ENCODE measurements at regions not wholly inside any gene's neighbourhood (a gene's known extent, or its start where the extent isn't known, plus 50 kb on each side); places are given as distances from the start of the nearest gene placed in this dataset.
"Not testable (repeated sequence)": the region's sequence is repeated elsewhere in the genome, so short reads cannot be mapped to it uniquely, and the experiment has no call there.

GRCh38 chr6:14551601-14552000 is 434.0 kb downstream of the CD83 start:
- DNase-seq (ENCODE audit: low read depth, low spot score) = not testable (repeated sequence)

GRCh38 chr6:14552891-14553290 is 435.3 kb downstream of the CD83 start:
- DNase-seq (ENCODE audit: low read depth, low spot score) = no peak

GRCh38 chr6:14553515-14553914 is 435.9 kb downstream of the CD83 start:
- DNase-seq (ENCODE audit: low read depth, low spot score) = no peak

GRCh38 chr6:14555804-14556203 is 438.2 kb downstream of the CD83 start:
- no peak for DNase-seq (ENCODE audit: low read depth, low spot score)

GRCh38 chr6:14559746-14560536 is 442.4 kb downstream of the CD83 start:
- DNase-seq (ENCODE audit: low read depth, low spot score) = no peak

GRCh38 chr6:14561563-14561962 is 444.0 kb downstream of the CD83 start:
- DNase-seq (ENCODE audit: low read depth, low spot score) = not testable (repeated sequence)

- no peak for DNase-seq (ENCODE audit: low read depth, low spot score)
These were observed 450.3 kb downstream of the CD83 start for GRCh38 chr6:14567842-14568241.

- no peak for DNase-seq (ENCODE audit: low read depth, low spot score)
These were observed 451.8 kb downstream of the CD83 start for GRCh38 chr6:14569394-14569793.

GRCh38 chr6:14569874-14570273 is 452.3 kb downstream of the CD83 start:
- DNase-seq (ENCODE audit: low read depth, low spot score) = not testable (repeated sequence)

- no peak for DNase-seq (ENCODE audit: low read depth, low spot score)
These were observed 453.4 kb downstream of the CD83 start for GRCh38 chr6:14571001-14571400.

- no peak for DNase-seq (ENCODE audit: low read depth, low spot score)
These were observed 454.2 kb downstream of the CD83 start for GRCh38 chr6:14571746-14572145.

GRCh38 chr6:14573267-14573666 is 455.7 kb downstream of the CD83 start:
- no peak for DNase-seq (ENCODE audit: low read depth, low spot score)

- no peak for DNase-seq (ENCODE audit: low read depth, low spot score)
These were observed 456.2 kb downstream of the CD83 start for GRCh38 chr6:14573703-14574290.

GRCh38 chr6:14575961-14576360 is 458.4 kb downstream of the CD83 start:
- no peak for DNase-seq (ENCODE audit: low read depth, low spot score)

- no peak for DNase-seq (ENCODE audit: low read depth, low spot score)
These were observed 461.4 kb downstream of the CD83 start for GRCh38 chr6:14578994-14579393.

- no peak for DNase-seq (ENCODE audit: low read depth, low spot score)
These were observed 465.2 kb downstream of the CD83 start for GRCh38 chr6:14582749-14583148.

GRCh38 chr6:14583826-14584225 is 466.3 kb downstream of the CD83 start:
- DNase-seq (ENCODE audit: low read depth, low spot score) = no peak

GRCh38 chr6:14584450-14584849 is 466.9 kb downstream of the CD83 start:
- no peak for DNase-seq (ENCODE audit: low read depth, low spot score)

GRCh38 chr6:14585689-14586088 is 468.1 kb downstream of the CD83 start:
- DNase-seq (ENCODE audit: low read depth, low spot score) = no peak

- no peak for DNase-seq (ENCODE audit: low read depth, low spot score)
These were observed 471.6 kb downstream of the CD83 start for GRCh38 chr6:14589175-14589574.

GRCh38 chr6:14590586-14590985 is 473.0 kb downstream of the CD83 start:
- no peak for DNase-seq (ENCODE audit: low read depth, low spot score)

GRCh38 chr6:14591998-14592397 is 474.4 kb downstream of the CD83 start:
- no peak for DNase-seq (ENCODE audit: low read depth, low spot score)

- DNase-seq (ENCODE audit: low read depth, low spot score) = no peak
These were observed 475.7 kb downstream of the CD83 start for GRCh38 chr6:14593286-14593685.

All from pulmonary artery endothelial cell (primary cell).